GM12878 (cell line): ENCODE measurements at regions not wholly inside any gene's neighbourhood (a gene's known extent, or its start where the extent isn't known, plus 50 kb on each side); places are given as distances from the start of the nearest gene placed in this dataset.

Source experiments
- BCL3 ChIP-seq: IDR thresholded peaks from 2 replicates; pipeline ENCODE4 v1.6.1; 2011; ENCODE audit warnings: borderline replicate concordance, low read depth, mild to moderate bottlenecking, moderate library complexity, low read length; ENCODE audit not compliant: insufficient read depth, poor library complexity, severe bottlenecking
- CBFB ChIP-seq: IDR thresholded peaks from 2 replicates; pipeline ENCODE4 v1.6.1; 2016; ENCODE audit warnings: antibody characterized with exemption, low read depth
- CHD1 ChIP-seq: IDR thresholded peaks from 2 replicates; pipeline ENCODE4 v1.6.1; 2012; ENCODE audit warnings: low read depth, low read length, improper control_type of control experiment
- EZH2 ChIP-seq: IDR thresholded peaks from 2 replicates; pipeline ENCODE4 v1.6.1; 2012; ENCODE audit warnings: low read depth, mild to moderate bottlenecking, control low read depth, inconsistent platforms, low read length, borderline replicate concordance; ENCODE audit not compliant: control insufficient read depth
- NFIC ChIP-seq: IDR thresholded peaks from 2 replicates; pipeline ENCODE4 v1.6.1; 2012; ENCODE audit warnings: low read depth, mild to moderate bottlenecking, inconsistent platforms, low read length, moderate library complexity
- NKRF ChIP-seq: fragments of 450-650 bp; conservative IDR thresholded peaks from 2 replicates; pipeline ENCODE4 v1.6.1; 2017; ENCODE audit warnings: mild to moderate bottlenecking, moderate library complexity
- NR2C1 ChIP-seq: fragments of 450-650 bp; IDR thresholded peaks from 2 replicates; pipeline ENCODE4 v1.6.1; 2017; ENCODE audit warnings: antibody characterized with exemption, mild to moderate bottlenecking, moderate library complexity
- RBBP5 ChIP-seq: fragments of 200-600 bp; sonication (generic); conservative IDR thresholded peaks from 2 replicates; pipeline ENCODE4 v1.6.1; 2016
- RUNX3 ChIP-seq: IDR thresholded peaks from 2 replicates; pipeline ENCODE4 v1.6.1; 2012; ENCODE audit warnings: low read length, inconsistent platforms
- SRF ChIP-seq, 2 experiments: IDR thresholded peaks; 2 replicates each; pipeline ENCODE4 v1.6.1; 2011; ENCODE audit warnings: low read depth in 2 of 2, low read length in 2 of 2, mild to moderate bottlenecking in 1 of 2, moderate library complexity in 1 of 2
- ZNF274 ChIP-seq: IDR thresholded peaks from one replicate; pipeline ENCODE4 v1.8.0; 2011; ENCODE audit not compliant: insufficient read length, insufficient read depth
- TF ChIP-seq, protein P1 (sequence below): fragments of 450-650 bp; IDR thresholded peaks from 2 replicates; pipeline ENCODE4 v1.6.1; 2018; ENCODE audit warnings: borderline replicate concordance, mild to moderate bottlenecking; ENCODE audit not compliant: partially characterized antibody

- no peak for TF ChIP-seq EZH2
- TF ChIP-seq CBFB = no peak
- no peak for TF ChIP-seq SRF (IDR thresholded peaks at IDR 0.05; ENCODE audit: low read depth in 2 of 2, low read length in 2 of 2)
- TF ChIP-seq RBBP5 = no peak
- TF ChIP-seq RUNX3 = no peak
- TF ChIP-seq NR2C1 = no peak
- TF ChIP-seq BCL3 = no peak
- TF ChIP-seq, protein P1, sequence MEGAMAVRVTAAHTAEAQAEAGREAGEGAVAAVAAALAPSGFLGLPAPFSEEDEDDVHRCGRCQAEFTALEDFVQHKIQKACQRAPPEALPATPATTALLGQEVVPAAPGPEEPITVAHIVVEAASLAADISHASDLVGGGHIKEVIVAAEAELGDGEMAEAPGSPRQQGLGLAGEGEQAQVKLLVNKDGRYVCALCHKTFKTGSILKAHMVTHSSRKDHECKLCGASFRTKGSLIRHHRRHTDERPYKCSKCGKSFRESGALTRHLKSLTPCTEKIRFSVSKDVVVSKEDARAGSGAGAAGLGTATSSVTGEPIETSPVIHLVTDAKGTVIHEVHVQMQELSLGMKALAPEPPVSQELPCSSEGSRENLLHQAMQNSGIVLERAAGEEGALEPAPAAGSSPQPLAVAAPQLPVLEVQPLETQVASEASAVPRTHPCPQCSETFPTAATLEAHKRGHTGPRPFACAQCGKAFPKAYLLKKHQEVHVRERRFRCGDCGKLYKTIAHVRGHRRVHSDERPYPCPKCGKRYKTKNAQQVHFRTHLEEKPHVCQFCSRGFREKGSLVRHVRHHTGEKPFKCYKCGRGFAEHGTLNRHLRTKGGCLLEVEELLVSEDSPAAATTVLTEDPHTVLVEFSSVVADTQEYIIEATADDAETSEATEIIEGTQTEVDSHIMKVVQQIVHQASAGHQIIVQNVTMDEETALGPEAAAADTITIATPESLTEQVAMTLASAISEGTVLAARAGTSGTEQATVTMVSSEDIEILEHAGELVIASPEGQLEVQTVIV = no peak
- no peak for TF ChIP-seq NKRF
- TF ChIP-seq NFIC = no peak
- TF ChIP-seq ZNF274 = no peak
- TF ChIP-seq CHD1 = no peak
These were observed 109.2 kb downstream of the NOL4 start (continued) for GRCh38 chr18:34115409-34116081.
